DND-41 (cell line): ENCODE measurements at regions not wholly inside any gene's neighbourhood (a gene's known extent, or its start where the extent isn't known, plus 50 kb on each side); places are given as distances from the start of the nearest gene placed in this dataset.
"Not testable (repeated sequence)": the region's sequence is repeated elsewhere in the genome, so short reads cannot be mapped to it uniquely, and the experiment has no call there.

Source experiments
- EZH2 ChIP-seq: IDR thresholded peaks from 3 replicates; pipeline ENCODE4 v1.6.1; 2012; ENCODE audit warnings: borderline replicate concordance, low read depth, mild to moderate bottlenecking, moderate library complexity, low read length, inconsistent platforms; ENCODE audit not compliant: severe bottlenecking
- TF ChIP-seq, protein P1 (sequence below): IDR thresholded peaks from 2 replicates; pipeline ENCODE4 v1.5.1; 2012; ENCODE audit warnings: borderline replicate concordance, low read length, moderate library complexity, mild to moderate bottlenecking; ENCODE audit not compliant: poor library complexity, severe bottlenecking; ENCODE audit errors: extremely low read depth

DNA sequence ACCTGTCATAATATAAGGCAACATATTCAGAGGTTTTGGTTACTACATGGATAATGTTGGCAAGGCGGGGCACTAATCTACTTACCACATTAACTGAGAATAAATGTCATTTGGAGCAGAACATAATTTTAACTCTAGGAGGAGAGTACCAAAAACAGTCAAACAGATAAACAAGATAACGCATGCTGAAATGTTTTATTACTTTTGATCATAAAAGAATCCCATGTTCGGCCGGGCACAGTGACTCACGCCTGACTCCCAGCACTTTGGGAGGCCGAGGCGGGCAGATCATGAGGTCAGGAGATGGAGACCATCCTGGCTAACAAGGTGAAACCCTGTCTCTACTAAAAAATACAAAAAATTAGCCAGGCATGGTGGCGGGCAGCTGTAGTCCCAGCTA is 173.8 kb upstream of the NUDT12 start:
- TF ChIP-seq, protein P1, sequence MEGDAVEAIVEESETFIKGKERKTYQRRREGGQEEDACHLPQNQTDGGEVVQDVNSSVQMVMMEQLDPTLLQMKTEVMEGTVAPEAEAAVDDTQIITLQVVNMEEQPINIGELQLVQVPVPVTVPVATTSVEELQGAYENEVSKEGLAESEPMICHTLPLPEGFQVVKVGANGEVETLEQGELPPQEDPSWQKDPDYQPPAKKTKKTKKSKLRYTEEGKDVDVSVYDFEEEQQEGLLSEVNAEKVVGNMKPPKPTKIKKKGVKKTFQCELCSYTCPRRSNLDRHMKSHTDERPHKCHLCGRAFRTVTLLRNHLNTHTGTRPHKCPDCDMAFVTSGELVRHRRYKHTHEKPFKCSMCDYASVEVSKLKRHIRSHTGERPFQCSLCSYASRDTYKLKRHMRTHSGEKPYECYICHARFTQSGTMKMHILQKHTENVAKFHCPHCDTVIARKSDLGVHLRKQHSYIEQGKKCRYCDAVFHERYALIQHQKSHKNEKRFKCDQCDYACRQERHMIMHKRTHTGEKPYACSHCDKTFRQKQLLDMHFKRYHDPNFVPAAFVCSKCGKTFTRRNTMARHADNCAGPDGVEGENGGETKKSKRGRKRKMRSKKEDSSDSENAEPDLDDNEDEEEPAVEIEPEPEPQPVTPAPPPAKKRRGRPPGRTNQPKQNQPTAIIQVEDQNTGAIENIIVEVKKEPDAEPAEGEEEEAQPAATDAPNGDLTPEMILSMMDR = not testable (repeated sequence)
- TF ChIP-seq EZH2 = not testable (repeated sequence)
